ENCODE measurements at regions not wholly inside any gene's neighbourhood (a gene's known extent, or its start where the extent isn't known, plus 50 kb on each side); places are given as distances from the start of the nearest gene placed in this dataset.

- Histone ChIP-seq H3K4me3 (no peak overlapping the region), H3K27ac (no peak overlapping the region), H3K4me1 (no peaks in the 10 kb centered on the region), H3K36me3 (no peaks in the 10 kb centered on the region), H3K9me3 (no peaks in the 10 kb centered on the region), H3K27me3 (peaks cover 0 to 6% of the 10 kb centered on the region in 2 donors)
- DNase-seq (ENCODE audit: low spot score in 2 of 2): no peak
- TF ChIP-seq POLR2AphosphoS5 (IDR thresholded peaks at IDR 0.05) (no peak), CTCF (IDR thresholded peaks at IDR 0.05) (no peak), POLR2A (IDR thresholded peaks at IDR 0.05) (no peak)
- intact Hi-C loops (cut with DNase I; ENCODE audit: low total_unique reads): no loop called here
Measured at GRCh38 chr17:45690625-45691275, 93.4 kb upstream of the CRHR1 start.

GRCh38 chr17:45692661-45693060, 91.5 kb upstream of the CRHR1 start:
- peaks cover 0 to 6% of the 10 kb centered on the region in 2 donors for H3K27me3 ChIP-seq
- intact Hi-C loops (cut with DNase I; ENCODE audit: low total_unique reads): no loop called here

GRCh38 chr17:45693792-45694191, 90.3 kb upstream of the CRHR1 start:
- no peaks in the 10 kb centered on the region for H3K9me3 ChIP-seq
- intact Hi-C loops (cut with DNase I; ENCODE audit: low total_unique reads): no loop called here
- H3K4me3 ChIP-seq: no peak overlapping the region
- H3K4me1 ChIP-seq: no peaks in the 10 kb centered on the region
- H3K36me3 ChIP-seq: no peaks in the 10 kb centered on the region
- no peak for DNase-seq (ENCODE audit: low spot score in 2 of 2)
- peaks cover 0 to 6% of the 10 kb centered on the region in 2 donors for H3K27me3 ChIP-seq
- TF ChIP-seq CTCF (IDR thresholded peaks at IDR 0.05) (no peak), POLR2A (IDR thresholded peaks at IDR 0.05) (no peak), POLR2AphosphoS5 (IDR thresholded peaks at IDR 0.05) (no peak)
- no peak overlapping the region for H3K27ac ChIP-seq

More at GRCh38 chr17:45692661-45693060, 91.5 kb upstream of the CRHR1 start:
- TF ChIP-seq POLR2AphosphoS5 (IDR thresholded peaks at IDR 0.05): no peak
- Histone ChIP-seq H3K4me3 (no peak overlapping the region), H3K27ac (no peak overlapping the region), H3K36me3 (no peaks in the 10 kb centered on the region), H3K4me1 (no peaks in the 10 kb centered on the region), H3K9me3 (no peaks in the 10 kb centered on the region)
- DNase-seq (ENCODE audit: low spot score in 2 of 2): no peak

- Histone ChIP-seq H3K4me3 (no peak overlapping the region), H3K27ac (no peak overlapping the region), H3K36me3 (no peaks in the 10 kb centered on the region), H3K27me3 (peaks cover 0 to 4% of the 10 kb centered on the region in 2 donors), H3K4me1 (no peaks in the 10 kb centered on the region), H3K9me3 (no peaks in the 10 kb centered on the region)
- TF ChIP-seq POLR2AphosphoS5 (IDR thresholded peaks at IDR 0.05) (no peak), POLR2A (IDR thresholded peaks at IDR 0.05) (no peak), CTCF (IDR thresholded peaks at IDR 0.05) (no peak)
- DNase-seq (ENCODE audit: low spot score in 2 of 2): no peak
- intact Hi-C loops (cut with DNase I; ENCODE audit: low total_unique reads): no loop called here
Measured at GRCh38 chr17:45696442-45696841, 87.7 kb upstream of the CRHR1 start.

- DNase-seq (ENCODE audit: low spot score in 2 of 2): no peak
- Histone ChIP-seq H3K4me3 (no peak overlapping the region), H3K27me3 (peaks cover 0 to 4% of the 10 kb centered on the region in 2 donors), H3K4me1 (no peaks in the 10 kb centered on the region), H3K27ac (no peak overlapping the region), H3K36me3 (no peaks in the 10 kb centered on the region), H3K9me3 (no peaks in the 10 kb centered on the region)
- intact Hi-C loops (cut with DNase I; ENCODE audit: low total_unique reads): no loop called here
- TF ChIP-seq CTCF (IDR thresholded peaks at IDR 0.05): no peak
- no peak for TF ChIP-seq POLR2AphosphoS5 (IDR thresholded peaks at IDR 0.05)
- no peak for TF ChIP-seq POLR2A (IDR thresholded peaks at IDR 0.05)
Measured at GRCh38 chr17:45697076-45697475, 87.0 kb upstream of the CRHR1 start.

Data from breast epithelium (tissue), 4 donors.